H1 (cell line): ENCODE measurements at regions not wholly inside any gene's neighbourhood (a gene's known extent, or its start where the extent isn't known, plus 50 kb on each side); places are given as distances from the start of the nearest gene placed in this dataset.

Experiments used
- BCL11A ChIP-seq, 2 experiments: IDR thresholded peaks; one replicate each; pipeline ENCODE4 v1.6.1; 2011; ENCODE audit warnings: low read depth in 2 of 2, low read length in 2 of 2, mild to moderate bottlenecking in 2 of 2
- EZH2 ChIP-seq: fragments of 200-600 bp; sonication (generic); IDR thresholded peaks from 2 replicates; pipeline ENCODE4 v1.7.1; 2012; ENCODE audit warnings: low read depth, mild to moderate bottlenecking, moderate library complexity, low read length, inconsistent platforms; ENCODE audit not compliant: severe bottlenecking
- SP2 ChIP-seq: IDR thresholded peaks from 2 replicates; pipeline ENCODE4 v1.6.1; 2012; ENCODE audit warnings: mild to moderate bottlenecking, low read length, inconsistent platforms
- TF ChIP-seq, protein P1 (sequence below), 3 experiments: IDR thresholded peaks; 1 replicate in 2 of 3; 2 replicates in 1 of 3; pipeline versions ENCODE4 v1.5.1 to v1.6.1; 2011; ENCODE audit warnings: low read length in 3 of 3, mild to moderate bottlenecking in 3 of 3, inconsistent platforms in 2 of 3, low read depth in 1 of 3, moderate library complexity in 1 of 3; ENCODE audit not compliant: insufficient read depth in 1 of 3; ENCODE audit errors: control extremely low read depth in 1 of 3

DNA sequence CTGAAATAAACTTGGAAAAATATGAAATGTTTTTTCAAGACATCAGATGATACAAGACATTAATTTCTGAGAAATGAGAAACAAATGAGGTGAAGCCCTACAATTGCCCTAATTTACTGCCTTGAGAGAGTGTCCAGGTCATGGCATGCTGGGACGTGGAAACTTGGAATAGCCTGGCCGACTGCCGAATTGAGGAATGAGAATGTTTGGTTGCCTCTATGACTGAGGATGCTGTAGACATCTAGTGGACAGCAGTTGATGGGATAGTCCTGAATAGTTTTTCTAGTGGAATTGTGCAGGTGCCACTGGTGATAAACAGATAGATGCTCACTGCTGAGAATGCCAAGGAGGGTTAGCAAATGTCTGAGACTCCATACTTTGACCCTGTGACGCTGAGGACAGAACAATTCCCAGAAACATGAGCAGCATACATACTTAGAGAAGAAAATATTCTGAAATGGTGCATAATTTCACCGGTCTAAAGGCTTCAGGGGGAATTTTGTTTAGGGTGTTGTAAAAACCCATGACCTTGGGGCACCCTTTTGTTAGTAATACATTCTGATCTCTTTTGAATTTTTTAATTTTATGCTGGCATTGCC is 56.5 kb upstream of the CWC22 start:
- TF ChIP-seq, protein P1, sequence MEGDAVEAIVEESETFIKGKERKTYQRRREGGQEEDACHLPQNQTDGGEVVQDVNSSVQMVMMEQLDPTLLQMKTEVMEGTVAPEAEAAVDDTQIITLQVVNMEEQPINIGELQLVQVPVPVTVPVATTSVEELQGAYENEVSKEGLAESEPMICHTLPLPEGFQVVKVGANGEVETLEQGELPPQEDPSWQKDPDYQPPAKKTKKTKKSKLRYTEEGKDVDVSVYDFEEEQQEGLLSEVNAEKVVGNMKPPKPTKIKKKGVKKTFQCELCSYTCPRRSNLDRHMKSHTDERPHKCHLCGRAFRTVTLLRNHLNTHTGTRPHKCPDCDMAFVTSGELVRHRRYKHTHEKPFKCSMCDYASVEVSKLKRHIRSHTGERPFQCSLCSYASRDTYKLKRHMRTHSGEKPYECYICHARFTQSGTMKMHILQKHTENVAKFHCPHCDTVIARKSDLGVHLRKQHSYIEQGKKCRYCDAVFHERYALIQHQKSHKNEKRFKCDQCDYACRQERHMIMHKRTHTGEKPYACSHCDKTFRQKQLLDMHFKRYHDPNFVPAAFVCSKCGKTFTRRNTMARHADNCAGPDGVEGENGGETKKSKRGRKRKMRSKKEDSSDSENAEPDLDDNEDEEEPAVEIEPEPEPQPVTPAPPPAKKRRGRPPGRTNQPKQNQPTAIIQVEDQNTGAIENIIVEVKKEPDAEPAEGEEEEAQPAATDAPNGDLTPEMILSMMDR (IDR thresholded peaks at IDR 0.05; ENCODE audit: control extremely low read depth in 1 of 3, insufficient read depth in 1 of 3, low read depth in 1 of 3, low read length in 3 of 3) = no peak
- TF ChIP-seq EZH2 (no peak), SP2 (no peak), BCL11A (IDR thresholded peaks at IDR 0.05; ENCODE audit: low read depth in 2 of 2, low read length in 2 of 2) (no peak)
